Naive thymus-derived CD8-positive, alpha-beta T cell (primary cell): ENCODE measurements at regions not wholly inside any gene's neighbourhood (a gene's known extent, or its start where the extent isn't known, plus 50 kb on each side); places are given as distances from the start of the nearest gene placed in this dataset.
A peak's percentile ranks its signal among the peaks of the same experiment; 100 is the strongest.

Source experiments
- ATAC-seq, 2 donors: fragments of 150-1000 bp; cut with Tn5 transposase in 1 of 2; sonication (Bioruptor Pico), chemical (Tn5 transposase) in 1 of 2; 1 replicate in 1 of 2; 2 replicates in 1 of 2; pipeline ENCODE4 v1.10.0; 2021; ENCODE audit warnings: mild to moderate bottlenecking in 2 of 2, moderate library complexity in 2 of 2
- POLR2A ChIA-PET: fragments of 350-600 bp; sonication (Branson Sonifier 250); formaldehyde crosslinking; loops from one replicate; lab custom pipeline; 2021; ENCODE audit warnings: antibody characterized with exemption; lab: Charles Lee
- DNase-seq, 10 donors: peaks; one replicate each; pipeline versions ENCODE4 v3.0.0 to v3.0.0-alpha.2; 2020 to 2022
- H3K27ac Mint-ChIP-seq, 10 donors: one replicate each; pipeline ENCODE4 v1.8.0; 2020 to 2022; ENCODE audit warnings: mild to moderate bottlenecking in 10 of 10, mixed read lengths in 10 of 10, moderate library complexity in 4 of 10, inconsistent platforms in 1 of 10
- H3K27me3 Mint-ChIP-seq, 5 donors: one replicate each; pipeline ENCODE4 v1.8.0; 2021 to 2022; ENCODE audit warnings: mixed read lengths in 5 of 5
- H3K36me3 Mint-ChIP-seq, 3 donors: one replicate each; pipeline ENCODE4 v1.8.0; 2020 to 2022; ENCODE audit warnings: mixed read lengths in 3 of 3, mild to moderate bottlenecking in 2 of 3, inconsistent platforms in 1 of 3
- H3K4me1 Mint-ChIP-seq, 4 donors: one replicate each; pipeline ENCODE4 v1.8.0; 2021 to 2022; ENCODE audit warnings: mixed read lengths in 4 of 4
- H3K4me3 Mint-ChIP-seq, 10 donors: one replicate each; pipeline ENCODE4 v1.8.0; 2020 to 2022; ENCODE audit warnings: mild to moderate bottlenecking in 10 of 10, mixed read lengths in 10 of 10, moderate library complexity in 6 of 10, inconsistent platforms in 1 of 10
- H3K9me3 Mint-ChIP-seq, 9 donors: one replicate each; pipeline ENCODE4 v1.8.0; 2020 to 2022; ENCODE audit warnings: mixed read lengths in 9 of 9, mild to moderate bottlenecking in 3 of 9, inconsistent platforms in 1 of 9, moderate library complexity in 1 of 9

- POLR2A ChIA-PET = no interaction called here
Measured at GRCh38 chr12:90262251-90262650, 553.6 kb upstream of the ATP2B1 start.

GRCh38 chr12:90261283-90261682 is 552.6 kb upstream of the ATP2B1 start:
- no peak overlapping the region for H3K27ac Mint-ChIP-seq
- peaks cover 0 to 8% (median 2%) of the 10 kb centered on the region in 5 donors for H3K27me3 Mint-ChIP-seq
- H3K36me3 Mint-ChIP-seq = no peaks in the 10 kb centered on the region
- no peak overlapping the region for H3K4me3 Mint-ChIP-seq
- POLR2A ChIA-PET = no interaction called here
- no peaks in the 10 kb centered on the region for H3K9me3 Mint-ChIP-seq
- ATAC-seq (no peak), DNase-seq (no peak)
- no peaks in the 10 kb centered on the region for H3K4me1 Mint-ChIP-seq

More at GRCh38 chr12:90262251-90262650, 553.6 kb upstream of the ATP2B1 start:
- H3K4me1 Mint-ChIP-seq = no peaks in the 10 kb centered on the region
- DNase-seq (no peak), ATAC-seq (no peak)
- H3K4me3 Mint-ChIP-seq = no peak overlapping the region
- no peak overlapping the region for H3K27ac Mint-ChIP-seq
- no peaks in the 10 kb centered on the region for H3K9me3 Mint-ChIP-seq
- H3K27me3 Mint-ChIP-seq = peaks cover 0 to 8% (median 2%) of the 10 kb centered on the region in 5 donors
- H3K36me3 Mint-ChIP-seq = no peaks in the 10 kb centered on the region

GRCh38 chr12:90260136-90260535 is 551.5 kb upstream of the ATP2B1 start:
- peaks cover 0 to 8% (median 2%) of the 10 kb centered on the region in 5 donors for H3K27me3 Mint-ChIP-seq
- H3K4me1 Mint-ChIP-seq = no peaks in the 10 kb centered on the region
- no peak for DNase-seq
- ATAC-seq = no peak
- no peak overlapping the region for H3K27ac Mint-ChIP-seq
- H3K9me3 Mint-ChIP-seq = no peaks in the 10 kb centered on the region
- H3K36me3 Mint-ChIP-seq = no peaks in the 10 kb centered on the region
- H3K4me3 Mint-ChIP-seq = no peak overlapping the region
- POLR2A ChIA-PET = no interaction called here

- Mint-ChIP-seq H3K36me3 (no peaks in the 10 kb centered on the region), H3K4me1 (peaks cover 0 to 12% (median 10%) of the 10 kb centered on the region in 4 donors), H3K27me3 (peaks cover 0 to 5% (median 0%) of the 10 kb centered on the region in 5 donors), H3K4me3 (no peak overlapping the region), H3K27ac (no peak overlapping the region), H3K9me3 (no peaks in the 10 kb centered on the region)
- ATAC-seq (no peak), DNase-seq (no peak)
- POLR2A ChIA-PET = interaction anchor here (0.7 kb wide), 1 partner anchor 551 kb away, joined by 6 read pairs; no protein-coding TSS in a partner anchor
Measured at GRCh38 chr12:90257927-90258624, 549.4 kb upstream of the ATP2B1 start.

DNA sequence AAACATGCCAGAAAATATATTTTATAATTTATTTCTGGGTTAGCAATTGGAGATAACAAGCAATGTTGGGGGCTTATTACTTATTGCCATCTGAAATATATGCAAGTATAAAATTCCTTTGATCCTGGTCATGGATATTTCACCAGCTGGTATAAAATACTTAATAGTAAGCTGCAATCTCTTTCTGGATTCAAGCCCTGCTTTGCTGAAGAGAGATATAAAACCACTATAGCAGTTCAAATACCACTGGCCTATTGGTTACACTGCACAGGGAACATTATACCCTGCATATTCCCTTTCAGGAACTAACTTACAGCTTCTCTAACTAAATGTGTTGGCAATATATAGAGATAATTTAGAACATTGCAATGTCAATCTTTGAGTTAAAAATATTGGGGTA is 546.2 kb upstream of the ATP2B1 start:
- no peak for DNase-seq
- Mint-ChIP-seq H3K27ac (no peak overlapping the region), H3K36me3 (no peaks in the 10 kb centered on the region), H3K9me3 (no peaks in the 10 kb centered on the region), H3K4me1 (peaks cover 0 to 15% (median 10%) of the 10 kb centered on the region in 4 donors), H3K4me3 (no peak overlapping the region), H3K27me3 (peaks cover 0 to 2% (median 0%) of the 10 kb centered on the region in 5 donors)
- POLR2A ChIA-PET = no interaction called here
- no peak for ATAC-seq

DNA sequence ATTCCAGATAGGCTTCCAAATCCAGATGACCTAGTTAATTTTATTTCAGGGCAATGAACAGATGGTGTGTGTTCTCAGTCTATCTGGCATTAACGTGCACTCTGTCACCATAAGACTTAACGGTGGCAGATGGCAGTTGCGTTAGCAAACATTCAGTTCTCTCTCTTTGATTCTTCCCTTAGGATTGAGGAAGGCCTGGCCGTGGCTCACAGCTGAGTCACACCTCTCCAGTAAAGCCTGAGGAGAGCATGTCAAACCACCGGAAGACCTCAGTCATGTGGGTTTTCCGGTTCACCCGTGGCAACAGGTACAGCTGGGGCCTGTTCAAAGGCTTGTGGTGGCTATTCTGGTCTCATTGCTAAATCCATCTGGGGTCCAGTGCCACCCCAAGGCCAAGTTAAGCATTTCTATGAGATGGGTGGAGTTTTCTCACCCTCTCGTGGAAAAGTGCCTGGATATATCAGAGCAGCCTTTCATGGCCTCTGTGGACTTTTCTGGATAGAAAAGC is 545.1 kb upstream of the ATP2B1 start:
- POLR2A ChIA-PET = no interaction called here
- Mint-ChIP-seq H3K36me3 (no peaks in the 10 kb centered on the region), H3K4me1 (peaks cover 0 to 15% (median 10%) of the 10 kb centered on the region in 4 donors), H3K27ac (peak overlapping the region in 3 of 10 donors; percentile 44 to 71 (median 58)), H3K27me3 (peaks cover 0 to under 1% (median 0%) of the 10 kb centered on the region in 5 donors), H3K9me3 (no peaks in the 10 kb centered on the region), H3K4me3 (peak overlapping the region in 1 of 10 donors; percentile 50)
- DNase-seq (peak in 5 of 10 donors; percentile 0 to 31 (median 3)), ATAC-seq (peak; percentile 58 to 65)

DNA sequence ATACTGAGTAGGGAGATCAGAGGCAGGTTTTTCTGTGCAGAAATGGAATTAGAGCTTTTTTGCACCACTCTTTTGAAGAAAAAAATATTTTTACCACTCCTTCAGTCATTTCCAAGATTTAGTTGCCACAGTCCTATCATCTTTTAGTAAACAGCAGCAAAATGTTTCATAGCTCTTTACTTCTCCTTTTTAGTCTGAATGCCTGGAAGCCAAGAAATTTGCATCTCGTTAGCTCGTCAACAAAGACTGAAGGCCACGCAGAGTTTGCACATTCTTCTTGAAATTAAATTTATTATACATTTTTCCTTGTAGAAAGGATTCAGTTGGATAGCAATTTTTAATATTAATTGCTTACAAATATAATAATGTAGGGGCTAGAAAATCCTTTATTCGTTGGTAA is 544.5 kb upstream of the ATP2B1 start:
- POLR2A ChIA-PET = no interaction called here
- ATAC-seq (no peak), DNase-seq (no peak)
- Mint-ChIP-seq H3K27me3 (no peaks in the 10 kb centered on the region), H3K4me3 (no peak overlapping the region), H3K4me1 (peaks cover 0 to 15% (median 10%) of the 10 kb centered on the region in 4 donors), H3K27ac (no peak overlapping the region), H3K9me3 (no peaks in the 10 kb centered on the region), H3K36me3 (no peaks in the 10 kb centered on the region)

- H3K9me3 Mint-ChIP-seq = no peaks in the 10 kb centered on the region
- H3K4me3 Mint-ChIP-seq = no peak overlapping the region
- H3K27me3 Mint-ChIP-seq = no peaks in the 10 kb centered on the region
- H3K27ac Mint-ChIP-seq = peak overlapping the region in 1 of 10 donors; percentile 37
- no peaks in the 10 kb centered on the region for H3K36me3 Mint-ChIP-seq
- POLR2A ChIA-PET = no interaction called here
- no peak for DNase-seq
- no peak for ATAC-seq
- peaks cover 0 to 15% (median 10%) of the 10 kb centered on the region in 4 donors for H3K4me1 Mint-ChIP-seq
Measured at GRCh38 chr12:90250766-90251165, 542.1 kb upstream of the ATP2B1 start.

DNA sequence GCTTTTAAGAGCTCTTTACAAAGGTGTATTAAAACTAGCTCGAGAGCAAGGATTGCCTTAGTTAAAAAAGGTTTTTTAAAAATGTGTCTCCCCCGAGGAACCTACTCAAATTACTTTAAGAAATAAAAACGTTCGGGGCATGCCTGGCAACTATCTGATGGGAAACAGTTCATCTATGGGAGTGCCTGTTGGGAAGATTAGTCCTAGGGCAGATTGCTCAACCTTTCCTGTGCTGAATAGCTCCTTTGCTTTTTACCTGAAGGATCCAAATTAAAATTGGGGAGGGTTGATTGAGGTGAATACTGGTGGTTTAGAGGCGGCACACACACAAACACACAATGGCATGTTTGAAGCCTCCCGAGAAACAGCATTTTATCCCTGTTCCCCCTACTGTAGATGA is 541.4 kb upstream of the ATP2B1 start:
- no peak for ATAC-seq
- no peak for DNase-seq
- Mint-ChIP-seq H3K27ac (no peak overlapping the region), H3K9me3 (no peaks in the 10 kb centered on the region), H3K36me3 (no peaks in the 10 kb centered on the region), H3K27me3 (no peaks in the 10 kb centered on the region), H3K4me1 (peaks cover 0 to 15% (median 10%) of the 10 kb centered on the region in 4 donors), H3K4me3 (no peak overlapping the region)
- POLR2A ChIA-PET = no interaction called here

DNA sequence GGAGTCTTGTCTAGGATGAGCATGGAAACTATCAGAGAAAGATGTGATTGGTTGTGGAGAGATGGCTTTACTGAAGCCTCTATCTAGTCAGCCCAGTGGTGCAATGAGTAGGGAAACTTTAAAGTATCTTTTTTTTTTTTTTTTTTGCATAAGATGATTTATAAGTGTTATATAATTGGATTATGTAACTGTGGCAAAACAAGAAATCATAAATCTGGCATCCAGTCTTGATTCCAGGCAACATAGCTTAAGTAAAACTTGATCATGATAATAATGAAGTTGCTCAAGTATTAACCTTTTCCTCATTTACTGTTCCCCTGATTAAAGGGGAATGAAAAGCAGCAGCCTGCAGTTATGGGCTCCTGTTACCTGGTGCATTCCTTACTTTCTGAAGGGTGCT is 538.0 kb upstream of the ATP2B1 start:
- DNase-seq (no peak), ATAC-seq (no peak)
- POLR2A ChIA-PET = no interaction called here
- no peaks in the 10 kb centered on the region for H3K27me3 Mint-ChIP-seq
- H3K9me3 Mint-ChIP-seq = no peaks in the 10 kb centered on the region
- no peak overlapping the region for H3K27ac Mint-ChIP-seq
- H3K4me3 Mint-ChIP-seq = no peak overlapping the region
- H3K4me1 Mint-ChIP-seq = no peaks in the 10 kb centered on the region
- H3K36me3 Mint-ChIP-seq = no peaks in the 10 kb centered on the region

GRCh38 chr12:90245391-90245790 is 536.8 kb upstream of the ATP2B1 start:
- Mint-ChIP-seq H3K4me1 (no peaks in the 10 kb centered on the region), H3K4me3 (no peak overlapping the region), H3K27me3 (peaks cover 0 to 4% (median 2%) of the 10 kb centered on the region in 5 donors), H3K27ac (no peak overlapping the region), H3K9me3 (no peaks in the 10 kb centered on the region), H3K36me3 (no peaks in the 10 kb centered on the region)
- POLR2A ChIA-PET = no interaction called here
- DNase-seq (no peak), ATAC-seq (no peak)

- POLR2A ChIA-PET = no interaction called here
- Mint-ChIP-seq H3K36me3 (no peaks in the 10 kb centered on the region), H3K4me1 (no peaks in the 10 kb centered on the region), H3K9me3 (no peaks in the 10 kb centered on the region), H3K27me3 (peaks cover 0 to 12% (median 4%) of the 10 kb centered on the region in 5 donors), H3K27ac (no peak overlapping the region), H3K4me3 (no peak overlapping the region)
- DNase-seq (no peak), ATAC-seq (no peak)
Measured at GRCh38 chr12:90244232-90244631, 535.6 kb upstream of the ATP2B1 start.

DNA sequence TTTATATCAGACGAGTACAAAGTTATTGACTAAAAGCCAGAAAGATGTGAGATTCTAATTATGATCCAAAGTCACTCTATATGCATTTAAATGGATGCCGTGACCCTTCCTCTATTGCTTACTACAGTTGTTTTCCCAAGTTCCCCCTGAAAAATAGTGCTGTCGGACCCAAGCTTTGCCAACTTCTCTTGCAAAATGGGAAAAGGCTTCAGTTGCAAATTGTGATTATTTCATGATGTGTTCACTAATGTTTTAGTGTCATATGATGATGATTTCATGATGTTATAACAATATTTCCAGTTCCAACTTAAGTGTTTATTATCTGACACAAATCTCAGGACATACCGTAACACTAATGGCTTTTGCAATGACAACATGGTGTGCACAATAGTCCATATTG is 534.6 kb upstream of the ATP2B1 start:
- H3K4me3 Mint-ChIP-seq = no peak overlapping the region
- POLR2A ChIA-PET = no interaction called here
- H3K27me3 Mint-ChIP-seq = peaks cover under 1 to 12% (median 4%) of the 10 kb centered on the region in 5 donors
- no peaks in the 10 kb centered on the region for H3K4me1 Mint-ChIP-seq
- H3K36me3 Mint-ChIP-seq = no peaks in the 10 kb centered on the region
- no peak for ATAC-seq
- no peak overlapping the region for H3K27ac Mint-ChIP-seq
- DNase-seq = no peak
- H3K9me3 Mint-ChIP-seq = no peaks in the 10 kb centered on the region
